Tibial nerve (tissue), 4 donors: ENCODE measurements at regions not wholly inside any gene's neighbourhood (a gene's known extent, or its start where the extent isn't known, plus 50 kb on each side); places are given as distances from the start of the nearest gene placed in this dataset.

ENCODE experiments used
- DNase-seq, 2 donors: peaks; one replicate each; pipeline ENCODE4 v3.0.0-alpha.2; 2019; ENCODE audit warnings: low spot score in 2 of 2
- H3K27ac ChIP-seq, 4 donors: fragments of 200-600 bp; sonication (generic) in 3 of 4; one replicate each; pipeline ENCODE4 v1.5.1; 2017 to 2019; ENCODE audit warnings: mild to moderate bottlenecking in 1 of 4
- H3K27me3 ChIP-seq, 2 donors: fragments of 200-600 bp; sonication (generic) in 1 of 2; one replicate each; pipeline versions ENCODE4 v1.5.1 to v1.6.0; 2017 to 2019
- H3K36me3 ChIP-seq, 3 donors: fragments of 200-600 bp; sonication (generic); one replicate each; pipeline ENCODE4 v1.5.1; 2018 to 2019
- H3K4me1 ChIP-seq, 4 donors: fragments of 200-600 bp; sonication (generic) in 3 of 4; one replicate each; pipeline ENCODE4 v1.5.1; 2017 to 2019
- H3K4me3 ChIP-seq, 4 donors: fragments of 200-600 bp; sonication (generic) in 3 of 4; one replicate each; pipeline ENCODE4 v1.5.1; 2017 to 2019; ENCODE audit warnings: mild to moderate bottlenecking in 1 of 4, moderate library complexity in 1 of 4
- H3K9me3 ChIP-seq, 4 donors: fragments of 200-600 bp; sonication (generic) in 3 of 4; one replicate each; pipeline ENCODE4 v1.5.1; 2017 to 2019
- CTCF ChIP-seq, 5 experiments: fragments of 200-600 bp in 3 of 5; fragments of 450-650 bp in 2 of 5; sonication (generic) in 3 of 5; IDR thresholded peaks; one replicate each; pipeline ENCODE4 v1.5.1; 2016 to 2019; ENCODE audit warnings: antibody characterized with exemption in 5 of 5, mild to moderate bottlenecking in 3 of 5, moderate library complexity in 2 of 5
- EP300 ChIP-seq, 2 donors: sonication (generic); formaldehyde crosslinking; IDR thresholded peaks; one replicate each; pipeline ENCODE4 v1.6.1; 2017; ENCODE audit warnings: antibody characterized with exemption in 2 of 2, mild to moderate bottlenecking in 1 of 2
- POLR2A ChIP-seq, 2 donors: fragments of 450-650 bp; IDR thresholded peaks; one replicate each; pipeline ENCODE4 v1.6.1; 2017; ENCODE audit warnings: antibody characterized with exemption in 2 of 2, mild to moderate bottlenecking in 2 of 2, moderate library complexity in 2 of 2
- WGBS, 2 donors: methylation state at CpG; one replicate each; pipeline ENCODE4 v1.1.5; 2018; 5-methylcytosine and 5-hydroxymethylcytosine counted together

DNA sequence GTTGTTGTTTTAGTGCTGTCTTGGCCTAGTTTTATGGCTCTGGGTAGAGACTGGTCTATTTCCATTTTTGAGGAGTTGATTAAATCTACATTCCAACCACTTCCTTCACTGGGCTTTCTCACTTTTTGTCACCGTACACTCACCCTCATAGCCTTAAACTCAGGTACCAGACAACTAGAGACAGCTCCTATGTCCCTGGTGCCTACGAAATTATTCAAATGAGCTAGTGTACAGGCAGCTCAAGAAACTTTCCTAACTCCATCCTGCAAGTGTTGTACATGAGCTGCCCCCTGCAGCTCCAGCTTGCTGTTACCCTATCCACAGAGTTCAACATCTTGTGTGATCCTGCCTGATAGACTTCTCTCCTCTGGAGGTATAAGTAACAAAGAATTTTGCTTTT lies 704.8 kb upstream of the RGS18 start:
- DNase-seq: no peak
- TF ChIP-seq EP300 (IDR thresholded peaks at IDR 0.05) (no peak), CTCF (IDR thresholded peaks at IDR 0.05) (no peak), POLR2A (IDR thresholded peaks at IDR 0.05) (no peak)
- H3K27me3 ChIP-seq: no peaks in the 10 kb centered on the region
- H3K27ac ChIP-seq: no peak overlapping the region
- WGBS, 2 donors: 83 to 84% methylated on average over 2 of the region's 2 CpGs
- H3K9me3 ChIP-seq: no peaks in the 10 kb centered on the region
- no peaks in the 10 kb centered on the region for H3K4me1 ChIP-seq
- no peak overlapping the region for H3K4me3 ChIP-seq
- H3K36me3 ChIP-seq: no peaks in the 10 kb centered on the region

DNA sequence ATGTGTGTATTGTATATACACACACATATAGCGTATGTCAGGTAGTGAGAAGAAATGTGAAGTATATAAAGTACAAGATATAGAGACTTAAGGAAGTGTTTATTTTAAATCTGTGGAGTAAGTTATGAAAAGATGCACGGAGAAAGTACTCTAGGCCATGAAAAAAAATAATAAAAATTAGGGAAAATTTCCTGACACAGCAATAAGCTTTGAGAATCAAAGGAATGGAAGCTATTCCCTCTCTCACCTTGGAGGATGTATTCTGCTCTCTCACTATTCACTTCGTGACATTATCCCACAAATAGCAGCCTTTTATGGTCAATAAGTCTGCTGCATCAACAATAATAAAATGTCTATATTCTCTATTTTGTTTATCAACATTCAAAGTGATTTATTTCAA lies 700.4 kb upstream of the RGS18 start:
- H3K4me1 ChIP-seq: no peaks in the 10 kb centered on the region
- no peak overlapping the region for H3K27ac ChIP-seq
- H3K36me3 ChIP-seq: no peaks in the 10 kb centered on the region
- no peak for TF ChIP-seq EP300 (IDR thresholded peaks at IDR 0.05)
- no peak for TF ChIP-seq POLR2A (IDR thresholded peaks at IDR 0.05)
- TF ChIP-seq CTCF (IDR thresholded peaks at IDR 0.05): no peak
- H3K4me3 ChIP-seq: no peak overlapping the region
- 75 to 78% methylated on average over 3 of the region's 3 CpGs for WGBS, 2 donors
- H3K27me3 ChIP-seq: no peaks in the 10 kb centered on the region
- DNase-seq: no peak
- no peaks in the 10 kb centered on the region for H3K9me3 ChIP-seq

DNA sequence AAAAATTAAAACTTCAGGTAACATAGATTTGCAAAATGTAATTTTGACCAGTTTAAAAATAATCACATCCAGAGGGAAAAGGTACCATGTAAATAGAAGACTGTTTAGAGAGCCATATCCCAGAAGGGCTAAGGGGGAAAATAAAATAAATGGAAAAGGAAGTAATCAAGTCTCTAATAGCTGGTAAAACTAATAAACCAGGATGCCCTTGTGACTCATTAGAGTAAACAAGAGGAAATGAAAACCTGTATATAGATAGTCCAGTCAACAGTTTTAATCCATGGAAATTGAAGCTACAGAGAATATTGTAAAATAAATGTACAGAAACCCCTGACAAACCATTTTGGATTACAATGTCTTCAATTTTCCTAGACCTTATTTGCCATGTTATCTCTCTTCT lies 698.0 kb upstream of the RGS18 start:
- H3K27ac ChIP-seq: no peak overlapping the region
- TF ChIP-seq POLR2A (IDR thresholded peaks at IDR 0.05) (no peak), CTCF (IDR thresholded peaks at IDR 0.05) (no peak), EP300 (IDR thresholded peaks at IDR 0.05) (no peak)
- no peaks in the 10 kb centered on the region for H3K27me3 ChIP-seq
- H3K9me3 ChIP-seq: no peaks in the 10 kb centered on the region
- H3K36me3 ChIP-seq: no peaks in the 10 kb centered on the region
- no peak for DNase-seq
- H3K4me1 ChIP-seq: no peaks in the 10 kb centered on the region
- H3K4me3 ChIP-seq: no peak overlapping the region

DNA sequence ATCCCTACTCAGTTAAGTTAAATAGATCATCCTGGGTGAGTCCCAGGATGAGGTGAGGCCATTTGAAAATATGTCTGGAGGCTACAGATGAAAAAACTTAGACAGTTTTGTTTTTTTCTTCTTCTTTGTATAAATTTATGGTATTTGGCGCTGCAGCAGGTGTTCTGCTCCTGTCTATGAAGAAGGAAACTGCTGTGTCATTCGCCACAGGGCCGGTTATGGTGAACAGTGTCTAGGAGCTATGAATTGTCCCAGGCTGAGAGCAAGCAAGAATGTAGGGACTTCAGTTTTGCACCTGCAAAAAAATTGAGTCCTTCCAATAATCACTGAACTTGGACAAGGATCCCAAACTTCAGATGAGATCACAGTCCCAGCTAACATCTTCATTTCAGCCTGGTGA lies 674.3 kb upstream of the RGS18 start:
- H3K36me3 ChIP-seq: no peaks in the 10 kb centered on the region
- H3K27ac ChIP-seq: no peak overlapping the region
- no peaks in the 10 kb centered on the region for H3K27me3 ChIP-seq
- no peak overlapping the region for H3K4me3 ChIP-seq
- TF ChIP-seq POLR2A (IDR thresholded peaks at IDR 0.05) (no peak), EP300 (IDR thresholded peaks at IDR 0.05) (no peak), CTCF (IDR thresholded peaks at IDR 0.05) (no peak)
- no peaks in the 10 kb centered on the region for H3K4me1 ChIP-seq
- WGBS, 2 donors: 79 to 90% methylated on average over 3 of the region's 3 CpGs
- DNase-seq: no peak
- peaks cover 0 to 14% (median 0%) of the 10 kb centered on the region in 4 donors for H3K9me3 ChIP-seq

DNA sequence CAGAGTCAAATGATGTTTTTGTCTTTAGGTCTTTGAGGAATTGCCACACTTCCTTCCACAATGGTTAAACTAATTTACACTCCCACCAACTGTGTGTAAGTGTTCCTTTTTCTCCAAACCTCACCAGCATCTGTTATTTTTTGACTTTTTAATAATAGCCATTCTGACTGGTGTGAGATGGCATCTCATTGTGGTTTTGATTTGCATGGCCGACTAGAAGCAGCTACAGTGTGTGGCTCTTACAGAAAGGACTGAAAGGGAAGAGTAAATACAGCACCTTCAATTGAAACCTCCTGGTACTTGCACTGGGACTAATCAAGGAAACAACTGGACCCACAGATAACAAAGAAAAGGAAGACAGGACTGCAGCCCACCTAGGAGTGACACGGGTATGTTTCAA lies 668.0 kb upstream of the RGS18 start:
- TF ChIP-seq POLR2A (IDR thresholded peaks at IDR 0.05) (no peak), EP300 (IDR thresholded peaks at IDR 0.05) (no peak), CTCF (IDR thresholded peaks at IDR 0.05) (no peak)
- Histone ChIP-seq H3K9me3 (peaks cover 0 to 14% (median 0%) of the 10 kb centered on the region in 4 donors), H3K27ac (no peak overlapping the region), H3K36me3 (no peaks in the 10 kb centered on the region), H3K4me1 (no peaks in the 10 kb centered on the region), H3K4me3 (no peak overlapping the region), H3K27me3 (no peaks in the 10 kb centered on the region)
- 78 to 81% methylated on average over 2 of the region's 2 CpGs for WGBS, 2 donors
- DNase-seq: no peak
